Dendritic cell treated with granulocyte-macrophage colony-stimulating factor and Interleukin-4, amounts not matched to agents 40 ng/mL and 50 ng/mL, for 4 days (primary cell): ENCODE measurements at regions not wholly inside any gene's neighbourhood (a gene's known extent, or its start where the extent isn't known, plus 50 kb on each side); places are given as distances from the start of the nearest gene placed in this dataset.

ENCODE experiments used
- H3K27ac Mint-ChIP-seq: one replicate; pipeline ENCODE4 v1.8.0; 2022; ENCODE audit warnings: mild to moderate bottlenecking, mixed read lengths
- H3K27me3 Mint-ChIP-seq: one replicate; pipeline ENCODE4 v1.8.0; 2022; ENCODE audit warnings: mild to moderate bottlenecking, mixed read lengths
- H3K36me3 Mint-ChIP-seq: one replicate; pipeline ENCODE4 v1.8.0; 2022; ENCODE audit warnings: low read depth, mixed read lengths
- H3K4me1 Mint-ChIP-seq: one replicate; pipeline ENCODE4 v1.8.0; 2022; ENCODE audit warnings: low read depth, mixed read lengths
- H3K4me3 Mint-ChIP-seq: one replicate; pipeline ENCODE4 v1.8.0; 2022; ENCODE audit warnings: mild to moderate bottlenecking, moderate library complexity, mixed read lengths
- H3K9me3 Mint-ChIP-seq: one replicate; pipeline ENCODE4 v1.8.0; 2022; ENCODE audit warnings: mixed read lengths
- intact Hi-C: fragments of 100-400 bp; cut with micrococcal nuclease; formaldehyde crosslinking; loops from one replicate; pipeline ENCODE4 v1.15.0; 2022

DNA sequence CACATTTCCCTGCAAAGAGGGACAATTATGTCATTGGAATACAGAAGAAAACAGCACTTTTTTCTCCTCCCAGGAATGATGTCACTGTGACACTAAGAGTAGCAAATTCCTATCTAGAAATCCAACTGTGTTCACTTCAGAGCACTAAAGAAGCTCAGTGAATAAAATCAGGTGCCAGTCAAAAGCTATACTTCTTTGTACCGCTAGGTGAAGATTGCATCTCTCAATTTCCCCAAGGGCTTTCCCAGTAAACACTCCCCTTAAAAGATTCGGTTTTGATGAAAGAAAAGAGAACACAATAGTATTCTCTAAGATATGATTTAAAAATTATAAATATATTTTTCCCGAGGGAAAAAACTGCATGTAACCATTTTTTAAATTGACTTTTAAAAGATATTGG lies 104.7 kb upstream of the MID1 start:
- Mint-ChIP-seq H3K4me1 (no peaks in the 10 kb centered on the region), H3K9me3 (no peaks in the 10 kb centered on the region), H3K27me3 (no peaks in the 10 kb centered on the region), H3K27ac (no peak overlapping the region), H3K4me3 (no peak overlapping the region), H3K36me3 (no peaks in the 10 kb centered on the region)
- intact Hi-C loops, result loop anchor here (10.0 kb wide), 1 partner anchor 410 kb away; no protein-coding TSS in a partner anchor

DNA sequence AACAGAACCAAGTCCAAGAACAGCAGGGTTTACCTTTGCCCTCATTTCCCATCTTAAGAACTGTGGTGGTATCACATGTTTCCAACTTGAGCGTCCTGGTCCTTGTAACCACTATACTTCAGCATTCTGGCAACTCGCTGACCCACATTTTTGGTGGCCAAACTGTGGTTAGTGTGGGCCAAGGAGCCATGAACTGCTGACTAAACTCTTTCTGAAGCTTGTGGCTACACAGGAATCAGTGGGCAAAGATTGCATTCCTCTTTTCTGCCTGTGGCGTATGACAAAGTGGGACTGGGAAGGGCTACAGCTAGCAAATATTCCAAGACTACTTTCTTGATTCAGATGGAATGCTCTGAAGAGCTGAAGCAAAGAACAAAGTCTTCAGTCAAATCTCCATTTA lies 106.3 kb upstream of the MID1 start:
- Mint-ChIP-seq H3K36me3 (no peaks in the 10 kb centered on the region), H3K4me3 (no peak overlapping the region), H3K9me3 (no peaks in the 10 kb centered on the region), H3K4me1 (no peaks in the 10 kb centered on the region), H3K27ac (no peak overlapping the region), H3K27me3 (no peaks in the 10 kb centered on the region)
- intact Hi-C loops, result loop anchor here (10.0 kb wide), 1 partner anchor 408 kb away; no protein-coding TSS in a partner anchor

DNA sequence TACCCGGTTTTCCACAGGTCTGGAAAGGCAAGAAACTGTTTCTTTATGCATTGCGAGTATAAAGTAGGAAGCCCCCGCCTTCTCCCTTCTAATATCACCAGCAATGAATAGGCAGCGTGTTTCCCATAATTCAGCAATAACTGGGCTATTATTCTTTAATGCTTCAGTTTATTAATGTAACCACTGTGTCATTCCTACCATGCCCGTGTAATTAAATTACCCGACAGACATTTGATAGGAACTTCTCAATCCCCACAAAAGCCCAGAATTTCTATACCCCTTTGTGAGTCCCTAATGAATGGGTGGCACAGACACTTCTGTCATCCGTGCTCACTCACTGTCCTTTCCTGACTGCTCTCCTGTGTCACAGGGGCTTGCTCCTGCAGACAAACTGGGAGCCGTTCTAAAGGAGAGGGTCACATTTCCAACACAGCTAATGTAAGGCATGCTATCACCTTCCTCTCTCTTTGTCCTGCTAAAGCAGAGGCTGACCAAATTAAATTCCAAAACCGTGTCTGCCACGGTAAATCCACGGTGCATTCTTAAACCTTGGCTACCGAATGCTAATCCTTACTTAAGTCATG lies 108.5 kb upstream of the MID1 start:
- no peaks in the 10 kb centered on the region for H3K9me3 Mint-ChIP-seq
- intact Hi-C loops, result loop anchor here (10.0 kb wide), 1 partner anchor 406 kb away; no protein-coding TSS in a partner anchor
- H3K27me3 Mint-ChIP-seq, result no peaks in the 10 kb centered on the region
- H3K4me3 Mint-ChIP-seq, result no peak overlapping the region
- no peak overlapping the region for H3K27ac Mint-ChIP-seq
- no peaks in the 10 kb centered on the region for H3K36me3 Mint-ChIP-seq
- H3K4me1 Mint-ChIP-seq, result no peaks in the 10 kb centered on the region

DNA sequence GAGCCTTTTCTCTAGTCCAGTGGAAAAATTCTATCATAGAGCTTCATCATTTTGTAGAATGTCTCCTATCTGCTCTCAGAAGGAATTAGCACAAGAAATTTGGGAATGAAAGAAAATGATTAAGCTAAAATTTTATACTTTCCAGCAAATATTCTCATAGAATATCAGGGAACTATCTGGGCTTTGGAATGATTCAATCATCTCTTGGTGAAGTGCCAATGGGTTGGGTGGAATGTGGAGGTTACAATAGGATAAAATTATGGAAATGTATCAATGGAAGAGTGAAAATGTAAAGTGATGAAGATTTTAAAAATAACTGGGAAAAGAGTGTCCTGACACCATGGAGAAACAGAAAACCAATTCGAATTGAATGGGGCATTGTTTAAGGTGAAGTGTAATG lies 119.0 kb upstream of the MID1 start:
- intact Hi-C loops, result no loop called here
- Mint-ChIP-seq H3K4me3 (no peak overlapping the region), H3K27ac (no peak overlapping the region), H3K4me1 (peaks cover 11% of the 10 kb centered on the region), H3K9me3 (no peaks in the 10 kb centered on the region), H3K36me3 (no peaks in the 10 kb centered on the region), H3K27me3 (peaks cover 2% of the 10 kb centered on the region)

DNA sequence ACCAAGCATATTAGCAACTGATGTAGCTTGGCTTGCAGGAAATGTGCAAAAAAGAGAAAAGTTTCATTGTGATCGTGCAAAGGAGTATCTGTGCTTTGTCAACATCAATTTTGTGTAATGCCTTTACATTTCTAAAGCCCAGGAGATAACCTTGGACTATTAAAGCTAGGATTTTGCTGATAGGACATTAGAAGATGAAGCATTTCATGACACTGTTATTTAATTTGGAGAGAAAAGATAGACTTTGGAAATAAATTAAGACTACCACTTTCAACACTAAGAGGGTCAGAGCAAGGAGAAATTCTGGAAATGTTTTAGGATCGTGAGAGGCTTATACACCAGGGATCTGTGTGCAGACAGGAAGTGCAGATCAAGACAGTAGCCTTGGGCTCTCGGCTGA lies 120.6 kb upstream of the MID1 start:
- no peak overlapping the region for H3K4me3 Mint-ChIP-seq
- intact Hi-C loops, result no loop called here
- no peaks in the 10 kb centered on the region for H3K36me3 Mint-ChIP-seq
- no peaks in the 10 kb centered on the region for H3K9me3 Mint-ChIP-seq
- peaks cover 3% of the 10 kb centered on the region for H3K27me3 Mint-ChIP-seq
- H3K27ac Mint-ChIP-seq, result no peak overlapping the region
- H3K4me1 Mint-ChIP-seq, result peaks cover 11% of the 10 kb centered on the region

DNA sequence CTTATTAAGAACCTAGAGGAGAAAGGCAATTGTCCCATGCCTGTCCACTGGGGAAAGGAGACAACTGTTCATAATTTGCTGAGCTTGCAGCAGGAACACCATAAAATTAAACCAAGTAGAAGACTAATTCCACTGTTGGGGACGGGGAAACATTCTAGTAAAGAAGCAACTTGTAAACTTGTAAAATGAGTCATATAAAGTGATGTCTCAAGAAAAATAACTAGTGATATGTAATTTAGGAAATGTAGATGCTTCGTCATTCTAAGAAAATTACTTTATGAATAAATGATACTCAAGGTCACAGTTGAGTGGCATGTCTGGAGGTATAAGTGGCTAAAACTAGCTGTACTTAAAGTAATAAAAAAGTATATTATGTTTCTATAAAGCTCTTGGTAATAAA lies 121.2 kb upstream of the MID1 start:
- Mint-ChIP-seq H3K4me1 (peaks cover 11% of the 10 kb centered on the region), H3K27me3 (peaks cover 3% of the 10 kb centered on the region), H3K27ac (no peak overlapping the region)

DNA sequence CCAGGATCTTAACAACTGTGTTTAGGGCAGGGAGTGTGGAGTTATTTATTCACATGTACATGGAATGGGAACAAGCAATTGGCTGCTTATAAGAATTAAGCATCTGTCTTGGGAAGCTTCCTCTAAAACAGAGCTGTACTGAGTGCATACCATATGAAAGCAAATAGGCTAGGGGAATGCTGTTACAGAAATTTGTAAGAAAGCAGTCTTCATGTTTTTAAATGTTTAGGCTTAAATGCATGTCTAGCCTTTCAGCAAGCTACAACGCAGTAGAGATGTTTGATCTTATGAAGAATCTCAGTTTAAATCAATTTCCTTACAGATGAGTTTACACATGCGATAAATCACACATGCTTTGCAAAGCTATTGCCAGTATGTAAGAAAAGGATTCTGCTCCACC lies 123.1 kb upstream of the MID1 start:
- intact Hi-C loops, result no loop called here
- Mint-ChIP-seq H3K27me3 (peaks cover 3% of the 10 kb centered on the region), H3K36me3 (no peaks in the 10 kb centered on the region)

More for the DNA sequence above, 121.2 kb upstream of the MID1 start:
- H3K36me3 Mint-ChIP-seq, result no peaks in the 10 kb centered on the region
- no peaks in the 10 kb centered on the region for H3K9me3 Mint-ChIP-seq
- intact Hi-C loops, result no loop called here
- no peak overlapping the region for H3K4me3 Mint-ChIP-seq

DNA sequence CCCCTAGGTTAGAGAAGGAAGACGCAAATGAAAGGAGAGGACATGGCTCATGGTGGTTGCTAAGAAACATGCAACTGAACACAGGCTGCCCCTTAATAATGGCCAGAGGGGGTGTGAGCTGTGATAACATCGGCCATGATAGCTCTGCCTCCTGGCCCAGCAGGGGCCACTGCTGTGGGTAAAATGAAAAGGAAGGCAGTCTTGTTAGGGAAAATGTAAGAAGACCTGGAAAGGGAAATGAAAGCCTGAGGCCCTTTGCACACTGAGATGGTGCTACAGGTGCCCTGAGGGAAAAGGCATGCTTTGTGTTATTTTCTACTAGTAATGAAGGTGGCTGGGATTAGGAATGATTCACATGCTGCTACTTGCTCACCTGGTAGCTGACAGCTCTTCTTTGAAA lies 123.6 kb upstream of the MID1 start:
- Mint-ChIP-seq H3K9me3 (no peaks in the 10 kb centered on the region), H3K27me3 (peaks cover 3% of the 10 kb centered on the region), H3K27ac (no peak overlapping the region), H3K4me1 (no peaks in the 10 kb centered on the region), H3K4me3 (no peak overlapping the region), H3K36me3 (no peaks in the 10 kb centered on the region)
- intact Hi-C loops, result no loop called here

More for the DNA sequence above, 123.1 kb upstream of the MID1 start:
- no peaks in the 10 kb centered on the region for H3K9me3 Mint-ChIP-seq
- H3K4me3 Mint-ChIP-seq, result no peak overlapping the region
- H3K4me1 Mint-ChIP-seq, result no peaks in the 10 kb centered on the region
- no peak overlapping the region for H3K27ac Mint-ChIP-seq

DNA sequence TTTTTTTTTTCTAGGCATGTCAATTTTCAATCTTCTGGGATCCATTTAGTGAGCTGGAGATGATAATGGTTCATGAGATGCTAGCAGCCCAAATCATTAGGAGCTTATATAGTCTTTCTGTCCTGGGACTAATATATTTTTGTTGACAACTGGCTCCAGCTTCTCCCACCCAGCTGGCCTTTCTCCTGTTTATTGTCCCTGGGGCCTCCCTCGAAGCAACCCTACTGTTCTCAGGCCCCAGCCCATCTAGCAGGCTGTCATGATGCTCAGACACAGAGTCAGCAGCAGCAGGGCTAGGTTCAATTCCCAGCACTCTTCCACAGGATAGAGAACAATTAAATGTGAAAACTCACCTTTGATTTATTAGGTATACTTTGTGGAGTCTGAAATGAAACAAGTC lies 127.6 kb upstream of the MID1 start:
- H3K27me3 Mint-ChIP-seq, result peaks cover 3% of the 10 kb centered on the region
- no peak overlapping the region for H3K4me3 Mint-ChIP-seq
- intact Hi-C loops, result no loop called here
- H3K36me3 Mint-ChIP-seq, result no peaks in the 10 kb centered on the region
- peaks cover 9% of the 10 kb centered on the region for H3K9me3 Mint-ChIP-seq
- H3K4me1 Mint-ChIP-seq, result peaks cover 5% of the 10 kb centered on the region
- no peak overlapping the region for H3K27ac Mint-ChIP-seq

DNA sequence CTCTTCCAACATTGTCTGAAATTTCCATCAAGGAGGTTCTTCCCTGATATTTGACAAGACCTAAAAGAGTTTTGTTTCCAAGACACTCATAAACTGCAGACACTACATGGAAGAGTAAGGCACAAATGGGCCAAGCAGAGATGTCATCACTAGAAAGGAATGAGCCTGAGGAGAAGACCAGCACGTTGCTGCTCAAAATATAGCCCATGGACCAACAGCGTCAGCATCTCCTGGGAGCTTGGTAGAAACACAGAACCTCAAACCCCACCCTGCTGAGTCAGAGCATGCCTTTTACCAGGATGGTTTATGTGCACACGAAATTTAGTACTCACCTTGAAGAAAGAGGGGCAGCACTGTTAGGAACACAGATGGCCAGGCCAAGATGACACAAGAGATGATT lies 128.7 kb upstream of the MID1 start:
- Mint-ChIP-seq H3K27ac (no peak overlapping the region), H3K9me3 (peaks cover 9% of the 10 kb centered on the region), H3K27me3 (peaks cover 2% of the 10 kb centered on the region), H3K4me1 (peaks cover 7% of the 10 kb centered on the region), H3K4me3 (no peak overlapping the region), H3K36me3 (no peaks in the 10 kb centered on the region)
- intact Hi-C loops, result no loop called here

DNA sequence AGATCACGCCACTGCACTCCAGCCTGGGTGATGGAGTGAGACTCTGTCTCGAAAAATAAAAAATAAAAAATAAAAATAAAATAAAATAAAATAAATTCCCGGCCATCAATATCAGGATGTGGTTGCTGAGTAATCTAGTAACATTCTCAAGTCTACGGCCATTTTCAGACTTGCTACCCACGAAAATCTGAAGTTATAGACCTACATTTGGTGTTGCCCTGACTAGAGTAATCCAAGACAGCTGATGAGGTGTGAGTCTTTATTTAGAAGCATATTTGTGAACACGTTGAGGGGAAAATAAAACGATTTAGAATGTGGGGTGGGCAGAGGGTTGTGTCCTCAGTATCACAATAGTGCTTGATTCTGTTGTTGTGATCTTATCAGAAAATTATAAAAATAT lies 130.2 kb upstream of the MID1 start:
- no peak overlapping the region for H3K27ac Mint-ChIP-seq
- no peaks in the 10 kb centered on the region for H3K36me3 Mint-ChIP-seq
- H3K4me1 Mint-ChIP-seq, result peaks cover 7% of the 10 kb centered on the region
- intact Hi-C loops, result no loop called here
- peaks cover 2% of the 10 kb centered on the region for H3K27me3 Mint-ChIP-seq
- H3K4me3 Mint-ChIP-seq, result no peak overlapping the region
- peaks cover 9% of the 10 kb centered on the region for H3K9me3 Mint-ChIP-seq

DNA sequence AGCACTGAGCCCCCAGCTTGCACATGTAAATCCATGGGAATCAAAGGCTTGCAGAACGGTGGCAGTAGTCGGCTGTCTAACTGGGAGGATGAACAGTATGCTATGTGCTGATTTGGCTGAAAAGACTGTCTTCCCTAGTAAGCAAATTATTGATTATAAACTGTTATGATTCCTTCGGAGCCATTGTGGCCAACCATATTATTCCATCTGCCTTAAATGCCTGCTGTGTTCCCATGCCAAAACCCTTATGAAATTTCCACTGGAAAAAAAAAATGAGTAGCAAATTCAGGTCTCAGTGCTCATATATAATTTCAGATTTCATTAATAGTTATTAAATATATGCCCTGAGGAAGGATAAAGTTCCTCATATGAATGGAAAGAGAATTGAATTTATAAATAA lies 132.7 kb upstream of the MID1 start:
- no peak overlapping the region for H3K27ac Mint-ChIP-seq
- H3K27me3 Mint-ChIP-seq, result no peaks in the 10 kb centered on the region
- H3K9me3 Mint-ChIP-seq, result peaks cover 9% of the 10 kb centered on the region
- intact Hi-C loops, result no loop called here
- H3K4me3 Mint-ChIP-seq, result no peak overlapping the region
- no peaks in the 10 kb centered on the region for H3K36me3 Mint-ChIP-seq
- H3K4me1 Mint-ChIP-seq, result peaks cover 12% of the 10 kb centered on the region

DNA sequence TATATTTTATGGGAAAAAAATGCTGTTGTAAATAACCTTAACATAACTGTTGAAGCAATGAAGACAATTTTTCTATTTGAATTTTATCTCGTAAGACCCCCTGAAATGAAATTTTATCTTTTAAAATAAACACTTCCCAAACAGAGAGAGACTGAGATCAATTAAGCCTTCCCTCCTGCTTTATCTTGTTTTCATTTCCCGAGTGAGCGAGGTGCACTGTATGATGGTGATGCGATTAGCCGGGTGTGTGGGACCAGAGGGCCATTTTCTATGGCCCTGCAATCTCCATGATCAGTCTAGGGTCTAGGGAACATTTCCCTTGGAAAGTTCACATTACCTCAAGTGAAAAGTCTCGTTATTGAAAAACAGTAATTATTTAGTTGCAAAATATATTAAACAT lies 134.1 kb upstream of the MID1 start:
- intact Hi-C loops, result no loop called here

DNA sequence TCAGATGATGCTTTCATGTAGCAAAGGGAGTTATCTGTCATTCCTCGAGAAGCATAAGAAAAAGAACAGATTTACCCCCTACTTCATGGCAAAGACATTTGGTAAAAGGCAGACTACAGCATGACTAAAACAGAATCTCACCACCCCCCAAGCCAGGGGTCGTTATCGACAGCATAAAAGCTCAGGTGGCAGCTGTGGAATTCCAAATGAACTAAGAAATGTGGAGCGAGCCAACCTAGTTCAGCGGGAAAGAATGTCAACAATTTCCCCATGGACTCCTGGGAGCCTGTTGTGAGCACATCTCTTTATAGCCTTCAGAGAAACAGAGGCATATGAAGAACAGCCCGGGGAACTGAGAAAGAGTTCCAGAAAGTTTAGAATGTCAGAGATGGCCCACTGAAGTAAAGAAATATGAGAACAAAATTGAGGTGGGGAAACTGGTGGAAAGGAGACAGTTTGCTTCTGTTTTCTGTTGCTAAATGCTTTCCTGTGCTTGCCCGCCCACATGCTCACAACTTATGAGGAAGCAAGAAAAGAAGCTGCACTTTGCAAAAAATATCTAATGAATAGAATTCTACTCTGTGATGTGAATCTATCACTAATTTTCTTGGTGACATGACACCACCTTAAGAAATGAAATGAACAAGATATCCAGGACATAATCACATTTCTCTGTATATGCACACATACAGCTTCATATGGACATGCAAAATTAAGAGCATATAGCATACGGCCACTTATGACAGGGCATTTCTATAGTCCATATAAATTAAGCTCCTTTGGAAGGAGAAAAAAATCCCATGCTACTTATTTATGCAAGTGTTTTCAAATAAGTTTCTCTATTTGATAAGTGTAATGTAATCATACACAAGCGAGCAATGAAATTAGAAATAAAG lies 135.3 kb upstream of the MID1 start:
- Mint-ChIP-seq H3K4me1 (peaks cover 19% of the 10 kb centered on the region), H3K4me3 (no peak overlapping the region), H3K36me3 (no peaks in the 10 kb centered on the region), H3K9me3 (peaks cover 9% of the 10 kb centered on the region), H3K27me3 (no peaks in the 10 kb centered on the region), H3K27ac (no peak overlapping the region)
- intact Hi-C loops, result no loop called here

More for the DNA sequence above, 134.1 kb upstream of the MID1 start:
- Mint-ChIP-seq H3K27ac (no peak overlapping the region), H3K9me3 (peaks cover 9% of the 10 kb centered on the region), H3K27me3 (no peaks in the 10 kb centered on the region), H3K36me3 (no peaks in the 10 kb centered on the region), H3K4me3 (no peak overlapping the region), H3K4me1 (peaks cover 18% of the 10 kb centered on the region)
